ENCODE measurements at regions not wholly inside any gene's neighbourhood (a gene's known extent, or its start where the extent isn't known, plus 50 kb on each side); places are given as distances from the start of the nearest gene placed in this dataset.

DNA sequence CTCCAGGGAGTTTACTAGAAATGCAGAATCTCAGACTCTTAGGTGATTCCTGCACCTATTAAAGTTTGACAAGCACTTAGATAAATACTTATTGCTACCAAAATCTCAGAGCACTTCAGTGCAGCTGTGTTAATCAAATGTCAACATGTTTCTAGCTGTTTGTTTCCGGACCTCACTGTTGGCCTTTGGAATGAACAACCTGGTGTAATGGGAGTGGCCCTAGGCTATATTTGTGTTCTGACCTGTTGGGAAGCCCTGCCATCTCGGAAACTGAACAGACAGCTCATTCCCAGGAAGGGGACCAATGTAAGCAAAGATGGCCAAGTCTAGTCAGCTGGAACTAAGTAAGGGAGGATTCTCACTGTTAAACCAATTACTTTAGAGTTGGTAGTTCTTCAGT is 145.0 kb upstream of the SLC28A3 start:
- no peak overlapping the region for H3K4me3 ChIP-seq (replicated peaks; ENCODE audit: low read depth, low read length)
- H3K36me3 ChIP-seq (ENCODE audit: control insufficient read depth, insufficient read depth, low read length): no peaks in the 10 kb centered on the region
- H3K27me3 ChIP-seq (replicated peaks; ENCODE audit: control insufficient read depth, insufficient read depth, low read length): no peaks in the 10 kb centered on the region; the same call in 1 of the 2 replicates
- TF ChIP-seq, protein P1, sequence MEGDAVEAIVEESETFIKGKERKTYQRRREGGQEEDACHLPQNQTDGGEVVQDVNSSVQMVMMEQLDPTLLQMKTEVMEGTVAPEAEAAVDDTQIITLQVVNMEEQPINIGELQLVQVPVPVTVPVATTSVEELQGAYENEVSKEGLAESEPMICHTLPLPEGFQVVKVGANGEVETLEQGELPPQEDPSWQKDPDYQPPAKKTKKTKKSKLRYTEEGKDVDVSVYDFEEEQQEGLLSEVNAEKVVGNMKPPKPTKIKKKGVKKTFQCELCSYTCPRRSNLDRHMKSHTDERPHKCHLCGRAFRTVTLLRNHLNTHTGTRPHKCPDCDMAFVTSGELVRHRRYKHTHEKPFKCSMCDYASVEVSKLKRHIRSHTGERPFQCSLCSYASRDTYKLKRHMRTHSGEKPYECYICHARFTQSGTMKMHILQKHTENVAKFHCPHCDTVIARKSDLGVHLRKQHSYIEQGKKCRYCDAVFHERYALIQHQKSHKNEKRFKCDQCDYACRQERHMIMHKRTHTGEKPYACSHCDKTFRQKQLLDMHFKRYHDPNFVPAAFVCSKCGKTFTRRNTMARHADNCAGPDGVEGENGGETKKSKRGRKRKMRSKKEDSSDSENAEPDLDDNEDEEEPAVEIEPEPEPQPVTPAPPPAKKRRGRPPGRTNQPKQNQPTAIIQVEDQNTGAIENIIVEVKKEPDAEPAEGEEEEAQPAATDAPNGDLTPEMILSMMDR (IDR thresholded peaks at IDR 0.05; ENCODE audit: insufficient read depth, low read length, poor library complexity, severe bottlenecking): no peak
- no peak for DNase-seq (ENCODE audit: extremely low read depth, insufficient read length)

DNA sequence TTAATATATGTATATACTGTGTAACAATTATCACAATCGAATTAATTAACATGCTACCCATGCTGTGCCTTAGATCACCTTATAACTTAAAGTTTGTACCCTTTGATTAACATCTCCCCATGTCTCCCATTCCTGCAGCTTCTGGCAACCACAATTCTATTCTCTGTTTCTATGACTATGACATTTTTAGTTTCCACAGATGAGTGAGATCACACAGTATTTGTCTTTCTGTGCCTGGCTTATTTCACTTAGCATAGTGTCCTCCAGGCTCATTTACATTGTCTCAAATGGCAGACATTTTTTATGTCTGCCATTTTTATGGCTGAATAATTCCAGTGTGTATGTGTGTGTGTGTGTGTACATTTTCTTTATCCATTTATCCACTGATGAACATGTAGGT is 146.1 kb upstream of the SLC28A3 start:
- no peaks in the 10 kb centered on the region; the same call in 1 of the 2 replicates for H3K27me3 ChIP-seq (replicated peaks; ENCODE audit: control insufficient read depth, insufficient read depth, low read length)
- no peak overlapping the region for H3K4me3 ChIP-seq (replicated peaks; ENCODE audit: low read depth, low read length)
- H3K36me3 ChIP-seq (ENCODE audit: control insufficient read depth, insufficient read depth, low read length): no peaks in the 10 kb centered on the region
- TF ChIP-seq, protein P1 (IDR thresholded peaks at IDR 0.05; ENCODE audit: insufficient read depth, low read length, poor library complexity, severe bottlenecking): no peak
- DNase-seq (ENCODE audit: extremely low read depth, insufficient read length): no peak

DNA sequence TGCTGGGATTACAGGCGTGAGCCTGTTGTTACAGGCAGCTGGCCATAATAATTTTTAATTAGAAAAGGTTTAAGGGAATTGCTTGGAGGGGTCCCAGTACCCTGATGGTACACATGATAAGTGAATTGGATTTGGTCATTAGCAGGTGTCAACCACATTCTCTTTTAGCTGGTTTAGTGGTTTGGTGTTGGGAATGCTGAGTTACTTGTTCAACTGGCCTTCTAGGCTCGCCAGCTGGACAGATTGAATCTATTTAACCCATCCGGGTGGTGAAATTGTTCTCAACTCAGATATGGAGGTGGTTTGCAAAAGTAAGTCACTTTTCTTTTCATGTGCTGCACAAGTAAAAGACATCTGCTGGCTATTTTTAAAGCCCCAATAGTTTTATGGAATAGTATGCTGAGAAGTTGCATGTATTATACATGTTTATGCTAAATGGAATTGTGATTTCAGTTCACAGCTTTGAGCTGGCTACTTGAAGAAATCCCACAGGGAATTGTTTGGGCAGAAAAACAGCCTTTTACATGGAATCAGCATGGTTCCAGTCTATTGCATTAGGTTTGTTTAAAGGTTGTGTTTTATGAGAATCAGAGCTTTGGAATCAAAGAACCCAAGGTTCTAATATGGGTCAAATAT is 149.8 kb upstream of the SLC28A3 start:
- DNase-seq (ENCODE audit: extremely low read depth, insufficient read length): no peak
- TF ChIP-seq, protein P1 (IDR thresholded peaks at IDR 0.05; ENCODE audit: insufficient read depth, low read length, poor library complexity, severe bottlenecking): no peak
- Histone ChIP-seq H3K4me3 (replicated peaks; ENCODE audit: low read depth, low read length) (no peak overlapping the region), H3K27me3 (replicated peaks; ENCODE audit: control insufficient read depth, insufficient read depth, low read length) (no peaks in the 10 kb centered on the region; the same call in 1 of the 2 replicates), H3K36me3 (ENCODE audit: control insufficient read depth, insufficient read depth, low read length) (no peaks in the 10 kb centered on the region)

DNA sequence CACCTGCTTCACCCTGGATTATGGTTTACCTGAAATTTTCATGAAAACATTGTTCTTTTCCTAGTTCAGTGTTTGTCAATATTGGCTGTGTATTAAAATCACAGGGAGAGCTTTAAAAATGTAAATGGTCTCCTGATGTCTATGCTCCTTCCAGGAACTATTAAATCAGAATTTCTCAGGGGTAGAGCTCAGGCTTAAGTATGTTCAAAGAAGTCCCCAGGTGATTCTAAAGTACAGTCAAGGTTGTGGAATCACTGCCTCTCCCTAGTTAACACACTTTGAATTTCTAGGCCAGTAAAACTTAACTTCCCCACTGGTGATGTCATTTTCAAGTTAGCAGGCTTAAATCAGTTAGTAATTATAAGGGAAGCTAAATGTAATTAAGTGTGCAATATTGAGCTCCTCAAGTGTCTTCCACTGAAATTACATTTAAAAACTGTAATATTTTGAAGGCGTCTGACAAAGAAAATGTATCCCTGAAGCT is 150.3 kb upstream of the SLC28A3 start:
- no peak for DNase-seq (ENCODE audit: extremely low read depth, insufficient read length)
- Histone ChIP-seq H3K27me3 (replicated peaks; ENCODE audit: control insufficient read depth, insufficient read depth, low read length) (no peaks in the 10 kb centered on the region; the same call in 1 of the 2 replicates), H3K36me3 (ENCODE audit: control insufficient read depth, insufficient read depth, low read length) (no peaks in the 10 kb centered on the region), H3K4me3 (replicated peaks; ENCODE audit: low read depth, low read length) (no peak overlapping the region)
- TF ChIP-seq, protein P1 (IDR thresholded peaks at IDR 0.05; ENCODE audit: insufficient read depth, low read length, poor library complexity, severe bottlenecking): no peak

DNA sequence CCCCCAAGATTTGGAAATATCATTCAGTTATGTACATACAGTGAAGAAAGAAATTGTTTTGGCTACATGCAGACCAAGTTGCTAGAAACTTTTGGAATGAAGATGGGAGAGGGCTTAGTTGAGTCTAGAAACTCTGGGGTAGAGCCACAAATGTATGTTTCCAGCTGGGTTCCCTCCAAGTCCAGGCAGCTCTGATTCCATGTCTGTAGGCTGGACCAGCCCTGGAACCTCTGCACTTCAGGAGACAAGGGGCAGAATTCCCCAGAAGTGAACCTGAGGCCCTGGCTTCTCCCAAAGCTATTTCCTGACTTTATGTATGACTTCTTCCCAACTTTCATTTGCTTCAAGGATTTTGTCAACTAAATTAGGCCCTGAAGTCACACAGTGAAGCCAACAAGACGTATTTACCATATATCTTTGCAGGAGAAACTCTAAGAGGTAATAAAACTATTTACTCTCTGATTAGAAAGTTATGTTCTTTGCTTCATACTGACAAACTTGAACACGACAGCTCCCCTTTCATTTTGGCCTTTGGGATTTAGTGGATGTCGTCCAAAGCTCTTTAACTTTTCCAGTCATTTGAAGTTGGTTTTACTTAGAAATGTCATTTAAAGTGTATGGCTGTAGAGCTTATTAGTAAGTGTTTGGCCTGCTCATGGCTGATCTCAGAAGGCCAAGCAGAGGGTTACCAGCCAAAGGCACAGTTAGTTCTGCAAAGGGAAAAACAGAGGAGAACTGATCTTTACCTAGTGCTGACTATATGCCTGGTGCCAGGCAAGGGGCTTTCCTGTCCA is 152.0 kb upstream of the SLC28A3 start:
- Histone ChIP-seq H3K27me3 (replicated peaks; ENCODE audit: control insufficient read depth, insufficient read depth, low read length) (no peaks in the 10 kb centered on the region; the same call in 1 of the 2 replicates), H3K4me3 (replicated peaks; ENCODE audit: low read depth, low read length) (no peak overlapping the region), H3K36me3 (ENCODE audit: control insufficient read depth, insufficient read depth, low read length) (no peaks in the 10 kb centered on the region)
- TF ChIP-seq, protein P1 (IDR thresholded peaks at IDR 0.05; ENCODE audit: insufficient read depth, low read length, poor library complexity, severe bottlenecking): no peak
- no peak for DNase-seq (ENCODE audit: extremely low read depth, insufficient read length)

Measured in GM06990 (cell line).